AG04450 (cell line): ENCODE measurements at regions not wholly inside any gene's neighbourhood (a gene's known extent, or its start where the extent isn't known, plus 50 kb on each side); places are given as distances from the start of the nearest gene placed in this dataset.
A peak's percentile ranks its signal among the peaks of the same experiment; 100 is the strongest.

ENCODE experiments used
- CTCF ChIA-PET: fragments of 300-600, 350-600 bp; formaldehyde crosslinking; extraction: SDS; loops from one replicate; lab custom pipeline; 2022; ENCODE audit warnings: antibody characterized with exemption, inconsistent platforms; lab: Charles Lee
- POLR2A ChIA-PET: fragments of 350-600 bp; formaldehyde crosslinking; extraction: SDS; loops from one replicate; lab custom pipeline; 2021; ENCODE audit warnings: antibody characterized with exemption, inconsistent platforms; lab: Yijun Ruan, JAX
- DNase-seq: peaks from one replicate; pipeline ENCODE4 v3.0.0-alpha.2; 2011; ENCODE audit warnings: low read depth, low spot score
- H3K27ac ChIP-seq: one replicate; pipeline ENCODE4 v1.5.1; 2012; ENCODE audit warnings: low read depth, low read length, control low read depth
- H3K27me3 ChIP-seq: one replicate; pipeline ENCODE4 v1.6.0; 2012; ENCODE audit warnings: low read length; ENCODE audit not compliant: control insufficient read depth, insufficient read depth
- H3K4me3 ChIP-seq: 2 replicates; pipeline ENCODE4 v1.5.1; 2011; ENCODE audit warnings: mild to moderate bottlenecking, low read depth, low read length, control low read depth
- H3K9me3 ChIP-seq: 2 replicates; pipeline ENCODE4 v1.5.1; 2012; ENCODE audit warnings: low read length; ENCODE audit not compliant: control insufficient read depth, insufficient read depth
- TF ChIP-seq, protein P1 (sequence below): IDR thresholded peaks from 2 replicates; pipeline ENCODE4 v1.5.1; 2011; ENCODE audit warnings: low read depth, low read length, control low read depth, inconsistent platforms

DNA sequence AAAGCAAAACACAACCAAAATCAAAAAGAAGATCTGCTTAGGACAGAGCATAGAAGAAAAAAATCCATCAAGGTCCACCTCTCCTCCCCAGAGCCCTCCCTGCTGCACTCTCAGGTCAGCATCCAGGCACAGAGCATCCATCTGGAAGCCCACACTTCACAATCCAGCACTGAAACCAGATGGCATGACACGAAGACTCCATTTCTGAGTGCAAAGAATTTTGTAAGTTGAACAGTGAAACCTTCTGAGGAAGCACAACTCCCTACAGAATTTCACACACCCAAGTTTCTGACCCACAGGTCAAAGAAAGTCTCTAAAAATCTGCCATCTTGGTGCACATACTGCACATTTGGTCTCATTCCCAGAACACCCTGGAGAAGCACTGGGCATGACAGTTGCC, 128.8 kb upstream of the STXBP5 start:
- POLR2A ChIA-PET = no interaction called here
- no peak for DNase-seq
- Histone ChIP-seq H3K4me3 (no peak overlapping the region), H3K27ac (no peak overlapping the region), H3K9me3 (no peaks in the 10 kb centered on the region), H3K27me3 (no peaks in the 10 kb centered on the region)
- CTCF ChIA-PET = no interaction called here
- TF ChIP-seq, protein P1, sequence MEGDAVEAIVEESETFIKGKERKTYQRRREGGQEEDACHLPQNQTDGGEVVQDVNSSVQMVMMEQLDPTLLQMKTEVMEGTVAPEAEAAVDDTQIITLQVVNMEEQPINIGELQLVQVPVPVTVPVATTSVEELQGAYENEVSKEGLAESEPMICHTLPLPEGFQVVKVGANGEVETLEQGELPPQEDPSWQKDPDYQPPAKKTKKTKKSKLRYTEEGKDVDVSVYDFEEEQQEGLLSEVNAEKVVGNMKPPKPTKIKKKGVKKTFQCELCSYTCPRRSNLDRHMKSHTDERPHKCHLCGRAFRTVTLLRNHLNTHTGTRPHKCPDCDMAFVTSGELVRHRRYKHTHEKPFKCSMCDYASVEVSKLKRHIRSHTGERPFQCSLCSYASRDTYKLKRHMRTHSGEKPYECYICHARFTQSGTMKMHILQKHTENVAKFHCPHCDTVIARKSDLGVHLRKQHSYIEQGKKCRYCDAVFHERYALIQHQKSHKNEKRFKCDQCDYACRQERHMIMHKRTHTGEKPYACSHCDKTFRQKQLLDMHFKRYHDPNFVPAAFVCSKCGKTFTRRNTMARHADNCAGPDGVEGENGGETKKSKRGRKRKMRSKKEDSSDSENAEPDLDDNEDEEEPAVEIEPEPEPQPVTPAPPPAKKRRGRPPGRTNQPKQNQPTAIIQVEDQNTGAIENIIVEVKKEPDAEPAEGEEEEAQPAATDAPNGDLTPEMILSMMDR = no peak

DNA sequence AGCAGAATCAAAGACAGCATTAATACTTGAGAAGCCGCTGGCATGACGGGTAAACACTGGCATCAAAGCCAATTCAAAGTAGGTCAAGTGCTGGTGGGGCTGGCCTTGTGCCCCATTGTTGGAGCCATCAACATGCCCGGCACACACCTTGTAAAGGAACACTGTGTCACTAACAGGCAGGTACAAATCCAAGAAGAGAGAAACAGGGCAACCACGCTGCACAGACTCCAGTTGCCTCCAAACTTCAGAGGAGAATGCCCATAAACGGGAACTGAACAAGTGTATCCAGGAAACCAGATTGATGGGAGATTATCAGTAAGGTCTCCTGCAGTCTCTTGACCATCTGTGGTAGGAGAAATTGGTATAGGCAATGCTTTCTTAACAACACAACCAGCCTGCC, 127.0 kb upstream of the STXBP5 start:
- no peak overlapping the region for H3K4me3 ChIP-seq
- no peak for DNase-seq
- TF ChIP-seq, protein P1 = no peak
- no peaks in the 10 kb centered on the region for H3K27me3 ChIP-seq
- no peaks in the 10 kb centered on the region for H3K9me3 ChIP-seq
- CTCF ChIA-PET = no interaction called here
- POLR2A ChIA-PET = no interaction called here
- H3K27ac ChIP-seq = no peak overlapping the region

DNA sequence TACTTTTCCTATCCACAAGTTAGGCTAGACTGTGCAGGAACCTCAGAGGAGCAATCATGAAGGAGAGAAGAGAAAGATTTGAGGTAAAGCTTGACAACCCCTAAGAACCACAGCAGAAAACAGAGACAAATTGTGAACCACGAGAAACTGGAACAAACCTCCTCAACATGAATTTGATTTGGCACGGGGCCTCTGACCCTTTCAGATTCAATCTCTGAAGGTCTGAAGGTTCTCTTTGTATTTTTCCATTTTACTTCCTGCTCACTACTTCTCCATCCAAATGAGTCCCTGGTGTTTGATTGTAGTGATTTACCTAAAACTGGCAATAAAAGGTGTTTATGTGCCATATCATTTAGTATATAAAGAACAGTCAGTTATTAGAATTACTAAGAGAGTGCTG, 126.1 kb upstream of the STXBP5 start:
- no peak for DNase-seq
- ChIA-PET CTCF (interaction anchor here (0.6 kb wide), 1 partner anchor 21 kb away, joined by 5 read pairs; no protein-coding TSS in a partner anchor), POLR2A (no interaction called here)

DNA sequence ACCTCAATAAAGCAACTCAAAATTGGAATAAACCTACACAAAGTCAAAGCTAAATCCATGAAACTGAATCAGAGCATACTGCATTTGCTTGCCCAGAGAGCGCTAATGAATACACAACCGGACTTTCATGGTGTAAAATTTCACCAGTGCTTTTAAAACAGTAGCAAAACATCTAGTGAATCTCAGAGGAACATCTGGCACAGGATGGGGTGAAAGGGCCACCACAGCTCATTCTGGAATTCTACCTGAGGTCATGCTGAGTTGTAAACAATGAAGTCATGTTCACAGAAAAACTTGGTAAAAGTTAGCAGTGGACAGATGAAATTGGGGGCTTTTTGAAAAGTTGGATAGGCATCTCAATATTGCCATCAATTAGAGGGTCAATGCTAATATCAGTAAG, 125.6 kb upstream of the STXBP5 start:
- no peak overlapping the region for H3K4me3 ChIP-seq
- ChIA-PET CTCF (interaction anchor here (0.6 kb wide), 1 partner anchor 22 kb away, joined by 5 read pairs; no protein-coding TSS in a partner anchor), POLR2A (no interaction called here)
- no peaks in the 10 kb centered on the region for H3K27me3 ChIP-seq
- TF ChIP-seq, protein P1 = no peak
- DNase-seq = peak; percentile 34
- no peak overlapping the region for H3K27ac ChIP-seq
- no peaks in the 10 kb centered on the region for H3K9me3 ChIP-seq

More for the DNA sequence above, 126.1 kb upstream of the STXBP5 start:
- H3K4me3 ChIP-seq = no peak overlapping the region
- H3K27ac ChIP-seq = no peak overlapping the region
- TF ChIP-seq, protein P1 = no peak
- no peaks in the 10 kb centered on the region for H3K27me3 ChIP-seq
- H3K9me3 ChIP-seq = no peaks in the 10 kb centered on the region

DNA sequence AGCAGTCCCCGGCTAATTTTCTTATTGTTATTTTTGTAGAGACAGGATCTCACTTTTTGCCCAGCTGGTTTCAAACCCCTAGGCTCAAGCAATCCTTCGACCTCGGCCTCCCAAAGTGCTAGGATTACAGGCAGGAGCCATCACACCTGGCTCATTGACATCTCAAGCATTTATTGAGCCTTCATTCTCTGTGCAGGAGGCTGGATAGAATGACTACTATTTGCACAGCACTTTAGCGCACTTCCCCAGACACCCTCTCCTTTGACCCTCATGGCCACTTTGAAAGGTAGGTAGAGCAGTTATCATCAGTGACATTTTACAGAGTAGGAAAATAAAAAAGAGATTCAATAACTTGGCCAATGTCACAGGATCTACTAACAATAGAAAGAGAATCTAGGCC, 124.0 kb upstream of the STXBP5 start:
- TF ChIP-seq, protein P1 = no peak
- ChIA-PET CTCF (no interaction called here), POLR2A (no interaction called here)

More for the DNA sequence above, 124.0 kb upstream of the STXBP5 start:
- no peaks in the 10 kb centered on the region for H3K9me3 ChIP-seq
- H3K27me3 ChIP-seq = no peaks in the 10 kb centered on the region
- H3K4me3 ChIP-seq = no peak overlapping the region
- H3K27ac ChIP-seq = no peak overlapping the region
- DNase-seq = no peak
